Neural cell (in vitro differentiated cells): ENCODE measurements at regions not wholly inside any gene's neighbourhood (a gene's known extent, or its start where the extent isn't known, plus 50 kb on each side); places are given as distances from the start of the nearest gene placed in this dataset.

Source experiments
- CTCF ChIP-seq: fragments of 450-650 bp; IDR thresholded peaks from 2 replicates; pipeline ENCODE4 v1.5.1; 2014; ENCODE audit warnings: antibody characterized with exemption, mild to moderate bottlenecking, moderate library complexity; ENCODE audit not compliant: poor library complexity, severe bottlenecking
- EP300 ChIP-seq: fragments of 450-650 bp; conservative IDR thresholded peaks from 2 replicates; pipeline ENCODE4 v1.6.1; 2014; ENCODE audit warnings: antibody characterized with exemption, mild to moderate bottlenecking, moderate library complexity; ENCODE audit not compliant: poor library complexity, severe bottlenecking
- EZH2 ChIP-seq: fragments of 200-600, 300-800 bp; shearing (Covaris generic), sonication (generic); IDR thresholded peaks from 2 replicates; pipeline ENCODE4 v1.6.1; 2014; ENCODE audit warnings: antibody characterized with exemption, low read length, borderline replicate concordance, mild to moderate bottlenecking; ENCODE audit not compliant: insufficient read depth, poor library complexity, severe bottlenecking
- POLR2AphosphoS5 ChIP-seq: IDR thresholded peaks from 2 replicates; pipeline ENCODE4 v1.6.1; 2012
- RAD21 ChIP-seq: fragments of 450-650 bp; conservative IDR thresholded peaks from 2 replicates; pipeline ENCODE4 v1.6.1; 2014; ENCODE audit warnings: antibody characterized with exemption, mild to moderate bottlenecking, moderate library complexity
- SMC3 ChIP-seq: fragments of 450-650 bp; conservative IDR thresholded peaks from 2 replicates; pipeline ENCODE4 v1.6.1; 2014; ENCODE audit warnings: antibody characterized with exemption, mild to moderate bottlenecking, moderate library complexity; ENCODE audit not compliant: poor library complexity

GRCh38 chr2:42880738-42881690, 88.6 kb upstream of the HAAO start:
- no peak for TF ChIP-seq POLR2AphosphoS5
- TF ChIP-seq CTCF: no peak
- TF ChIP-seq RAD21: no peak
- TF ChIP-seq SMC3: no peak
- no peak for TF ChIP-seq EZH2
- TF ChIP-seq EP300: no peak
